CD4-positive, alpha-beta T cell (primary cell): ENCODE measurements at regions not wholly inside any gene's neighbourhood (a gene's known extent, or its start where the extent isn't known, plus 50 kb on each side); places are given as distances from the start of the nearest gene placed in this dataset. TPM values are rescaled to one million over a fixed set of nuclear protein-coding genes. Genes with fewer than 3 reads are reported as not detected.

Source experiments
- ATAC-seq: fragments of 200-7000 bp; cut with Tn5 transposase; one replicate; pipeline ENCODE4 v1.10.0; 2022; ENCODE audit warnings: mild to moderate bottlenecking; ENCODE audit not compliant: poor library complexity
- CTCF ChIA-PET: fragments of 350-600 bp; sonication (Branson Sonifier 250); formaldehyde crosslinking; loops from one replicate; lab custom pipeline; 2021; ENCODE audit warnings: antibody characterized with exemption, inconsistent platforms; lab: Charles Lee
- POLR2A ChIA-PET: fragments of 350-600 bp; sonication (Branson Sonifier 250); formaldehyde crosslinking; loops from one replicate; lab custom pipeline; 2021; ENCODE audit warnings: antibody characterized with exemption, inconsistent platforms; lab: Charles Lee
- DNase-seq, 14 experiments: peaks; one replicate each; pipeline ENCODE4 v3.0.0-alpha.2; 2013 to 2020; ENCODE audit warnings: mixed read lengths in 2 of 14
- H3K27ac ChIP-seq, 2 donors: one replicate each; pipeline versions ENCODE4 v1.5.1 to v1.7.0; 2013; ENCODE audit warnings: low read length in 2 of 2, low read depth in 1 of 2, mild to moderate bottlenecking in 1 of 2
- H3K27me3 ChIP-seq, 2 experiments: 1 replicate in 1 of 2; 2 replicates in 1 of 2; pipeline versions ENCODE4 v1.6.1 to v1.7.0; 2013; ENCODE audit warnings: low read length in 2 of 2, control low read depth in 1 of 2, mild to moderate bottlenecking in 1 of 2, moderate library complexity in 1 of 2; ENCODE audit not compliant: insufficient read depth in 2 of 2, control insufficient read depth in 1 of 2
- H3K36me3 ChIP-seq: one replicate; pipeline ENCODE4 v1.6.1; 2013; ENCODE audit warnings: low read length, control low read depth; ENCODE audit not compliant: insufficient read depth
- H3K4me1 ChIP-seq: one replicate; pipeline ENCODE4 v1.6.1; 2013; ENCODE audit warnings: low read length, control low read depth; ENCODE audit not compliant: insufficient read depth
- H3K4me3 ChIP-seq: one replicate; pipeline ENCODE4 v1.5.1; 2013; ENCODE audit warnings: mild to moderate bottlenecking, low read length, moderate library complexity
- H3K9me3 ChIP-seq, 2 experiments: 1 replicate in 1 of 2; 2 replicates in 1 of 2; pipeline versions ENCODE4 v1.6.1 to v1.7.0; 2013; ENCODE audit warnings: low read length in 2 of 2, mild to moderate bottlenecking in 2 of 2, control low read depth in 1 of 2, moderate library complexity in 1 of 2; ENCODE audit not compliant: control insufficient read depth in 1 of 2, insufficient read depth in 1 of 2
- H3K27ac Mint-ChIP-seq: one replicate; pipeline ENCODE4 v1.8.0; 2020; ENCODE audit warnings: mixed read lengths
- H3K27me3 Mint-ChIP-seq: one replicate; pipeline ENCODE4 v1.8.0; 2021; ENCODE audit warnings: mixed read lengths
- H3K36me3 Mint-ChIP-seq: one replicate; pipeline ENCODE4 v1.8.0; 2021; ENCODE audit warnings: low read depth, mixed read lengths
- H3K4me1 Mint-ChIP-seq: one replicate; pipeline ENCODE4 v1.8.0; 2021; ENCODE audit warnings: low read depth, mixed read lengths
- H3K4me3 Mint-ChIP-seq: one replicate; pipeline ENCODE4 v1.8.0; 2020; ENCODE audit warnings: mild to moderate bottlenecking, mixed read lengths
- H3K9me3 Mint-ChIP-seq: one replicate; pipeline ENCODE4 v1.8.0; 2020; ENCODE audit warnings: mixed read lengths
- intact Hi-C, 2 experiments: fragments of 100-400 bp; cut with DNase I in 1 of 2; cut with micrococcal nuclease in 1 of 2; formaldehyde crosslinking; loops; one replicate each; pipeline versions ENCODE4 v1.15.1 to v1.9.0; 2023 to 2025; cut with DNase I, micrococcal nuclease
- microRNA-seq: library from miRNA; unstranded; fragments of <30 nt; microRNA quantifications from one replicate; pipeline ENCODE4 v1.2.0, GENCODE V29; 2021; ENCODE audit warnings: borderline microRNAs expressed, borderline replicate concordance
- TF ChIP-seq, protein P1 (sequence below): fragments of 200-600 bp; IDR thresholded peaks from one replicate; pipeline ENCODE4 v1.8.0; 2022; ENCODE audit warnings: antibody characterized with exemption, mild to moderate bottlenecking

DNA sequence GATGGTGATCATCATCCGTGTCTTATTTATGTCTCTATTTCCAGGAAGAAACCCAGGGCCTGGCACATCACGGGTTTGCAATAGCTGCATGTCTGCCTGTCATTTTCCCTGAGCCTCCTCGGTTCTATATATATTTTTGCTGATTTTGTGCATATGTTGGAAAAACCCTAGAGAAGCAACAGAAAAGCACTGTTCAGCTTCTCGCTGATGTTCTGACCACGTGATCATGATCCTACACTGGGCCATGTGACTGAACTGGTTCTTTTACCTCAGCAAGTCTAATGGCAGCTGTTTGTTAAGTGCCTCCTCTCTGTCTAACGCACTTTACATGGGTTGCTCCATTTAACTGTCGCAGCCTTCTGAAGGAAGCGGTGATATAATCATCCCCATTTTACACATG, 71.3 kb downstream of the CMPK2 start:
- Histone ChIP-seq H3K4me3 (no peak overlapping the region), H3K27ac (no peak overlapping the region), H3K27me3 (no peaks in the 10 kb centered on the region), H3K9me3 (no peaks in the 10 kb centered on the region), H3K4me1 (no peaks in the 10 kb centered on the region), H3K36me3 (no peaks in the 10 kb centered on the region)
- no peak overlapping the region for H3K27ac Mint-ChIP-seq
- ATAC-seq (no peak), DNase-seq (no peak)
- intact Hi-C loops = no loop called here
- TF ChIP-seq, protein P1, sequence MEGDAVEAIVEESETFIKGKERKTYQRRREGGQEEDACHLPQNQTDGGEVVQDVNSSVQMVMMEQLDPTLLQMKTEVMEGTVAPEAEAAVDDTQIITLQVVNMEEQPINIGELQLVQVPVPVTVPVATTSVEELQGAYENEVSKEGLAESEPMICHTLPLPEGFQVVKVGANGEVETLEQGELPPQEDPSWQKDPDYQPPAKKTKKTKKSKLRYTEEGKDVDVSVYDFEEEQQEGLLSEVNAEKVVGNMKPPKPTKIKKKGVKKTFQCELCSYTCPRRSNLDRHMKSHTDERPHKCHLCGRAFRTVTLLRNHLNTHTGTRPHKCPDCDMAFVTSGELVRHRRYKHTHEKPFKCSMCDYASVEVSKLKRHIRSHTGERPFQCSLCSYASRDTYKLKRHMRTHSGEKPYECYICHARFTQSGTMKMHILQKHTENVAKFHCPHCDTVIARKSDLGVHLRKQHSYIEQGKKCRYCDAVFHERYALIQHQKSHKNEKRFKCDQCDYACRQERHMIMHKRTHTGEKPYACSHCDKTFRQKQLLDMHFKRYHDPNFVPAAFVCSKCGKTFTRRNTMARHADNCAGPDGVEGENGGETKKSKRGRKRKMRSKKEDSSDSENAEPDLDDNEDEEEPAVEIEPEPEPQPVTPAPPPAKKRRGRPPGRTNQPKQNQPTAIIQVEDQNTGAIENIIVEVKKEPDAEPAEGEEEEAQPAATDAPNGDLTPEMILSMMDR = no peak
- H3K4me3 Mint-ChIP-seq = no peak overlapping the region
- H3K36me3 Mint-ChIP-seq = no peaks in the 10 kb centered on the region
- H3K4me1 Mint-ChIP-seq = no peaks in the 10 kb centered on the region
- POLR2A ChIA-PET = no interaction called here
- CTCF ChIA-PET = no interaction called here
- H3K27me3 Mint-ChIP-seq = no peaks in the 10 kb centered on the region
- no peaks in the 10 kb centered on the region for H3K9me3 Mint-ChIP-seq

Small RNA genes lying in the stretch of these regions (microRNA-seq; reads per million reads assigned to microRNA genes)
- not detected for gene MIR7158
- gene MIR7515 = not detected
